GM18870 (cell line): ENCODE measurements at regions not wholly inside any gene's neighbourhood (a gene's known extent, or its start where the extent isn't known, plus 50 kb on each side); places are given as distances from the start of the nearest gene placed in this dataset.
"Not testable (repeated sequence)": the region's sequence is repeated elsewhere in the genome, so short reads cannot be mapped to it uniquely, and the experiment has no call there.

Experiments used
- ATAC-seq: cut with Tn5 transposase; IDR thresholded peaks from one replicate; pipeline ENCODE4 v1.9.1; 2021; ENCODE audit warnings: moderate library complexity; ENCODE audit not compliant: unreplicated experiment

GRCh38 chr17:37829592-37830123 lies 84.8 kb upstream of the HNF1B start:
- ATAC-seq, result no peak

GRCh38 chr17:37828651-37829124 lies 83.8 kb upstream of the HNF1B start:
- ATAC-seq, result no peak

- ATAC-seq, result no peak
Measured at GRCh38 chr17:37827905-37828650, 83.2 kb upstream of the HNF1B start.

- no peak for ATAC-seq
Measured at GRCh38 chr17:37826497-37827430, 81.9 kb upstream of the HNF1B start.

GRCh38 chr17:37825851-37826250 lies 81.0 kb upstream of the HNF1B start:
- no peak for ATAC-seq

GRCh38 chr17:37824534-37825485 lies 80.0 kb upstream of the HNF1B start:
- ATAC-seq, result no peak

- ATAC-seq, result no peak
Measured at GRCh38 chr17:37823996-37824395, 79.1 kb upstream of the HNF1B start.

- no peak for ATAC-seq
Measured at GRCh38 chr17:37820995-37821713, 76.3 kb upstream of the HNF1B start.

- ATAC-seq, result no peak
Measured at GRCh38 chr17:37820313-37820994, 75.6 kb upstream of the HNF1B start.

- no peak for ATAC-seq
Measured at GRCh38 chr17:37818689-37819088, 73.8 kb upstream of the HNF1B start.

- no peak for ATAC-seq
Measured at GRCh38 chr17:37816950-37817349, 72.1 kb upstream of the HNF1B start.

- ATAC-seq, result no peak
Measured at GRCh38 chr17:37815536-37815935, 70.7 kb upstream of the HNF1B start.

- ATAC-seq, result no peak
Measured at GRCh38 chr17:37813751-37814150, 68.9 kb upstream of the HNF1B start.

GRCh38 chr17:37808846-37809245 lies 64.0 kb upstream of the HNF1B start:
- not testable (repeated sequence) for ATAC-seq

GRCh38 chr17:37802712-37803416 lies 58.0 kb upstream of the HNF1B start:
- ATAC-seq, result no peak

- no peak for ATAC-seq
Measured at GRCh38 chr17:37802061-37802595, 57.3 kb upstream of the HNF1B start.

- no peak for ATAC-seq
Measured at GRCh38 chr17:37801171-37801570, 56.3 kb upstream of the HNF1B start.

GRCh38 chr17:37797206-37797605 lies 52.3 kb upstream of the HNF1B start:
- no peak for ATAC-seq
